SK-N-SH (cell line): ENCODE measurements at regions not wholly inside any gene's neighbourhood (a gene's known extent, or its start where the extent isn't known, plus 50 kb on each side); places are given as distances from the start of the nearest gene placed in this dataset.

Experiments used
- EP300 ChIP-seq, 2 experiments: IDR thresholded peaks; 2 replicates each; pipeline versions ENCODE4 v1.4.0 to v1.6.1; 2012; ENCODE audit warnings: borderline replicate concordance in 1 of 2, low read depth in 1 of 2, low read length in 1 of 2
- FOXJ3 ChIP-seq: sonication (generic); formaldehyde crosslinking; IDR thresholded peaks from 2 replicates; pipeline ENCODE4 v1.5.1; 2020; ENCODE audit warnings: mild to moderate bottlenecking, missing genetic modification reagents
- NRF1 ChIP-seq: IDR thresholded peaks from 2 replicates; pipeline ENCODE4 v1.6.1; 2012; ENCODE audit warnings: low read depth, mild to moderate bottlenecking, low read length
- POLR2AphosphoS5 ChIP-seq: IDR thresholded peaks from 2 replicates; pipeline ENCODE4 v1.6.1; 2012; ENCODE audit warnings: low read depth, low read length
- RCOR1 ChIP-seq: fragments of 150-350 bp; IDR thresholded peaks from 2 replicates; pipeline ENCODE4 v1.6.1; 2017; ENCODE audit warnings: antibody characterized with exemption, low read length
- SMC3 ChIP-seq: IDR thresholded peaks from 2 replicates; pipeline ENCODE4 v1.6.1; 2012; ENCODE audit warnings: low read depth, low read length, improper control_type of control experiment
- TAF1 ChIP-seq: IDR thresholded peaks from 2 replicates; pipeline ENCODE4 v1.6.1; 2012; ENCODE audit warnings: low read depth, mild to moderate bottlenecking, low read length, moderate library complexity, borderline replicate concordance
- TCF12 ChIP-seq: IDR thresholded peaks from 2 replicates; pipeline ENCODE4 v1.4.0; 2012
- TEAD4 ChIP-seq: IDR thresholded peaks from 2 replicates; pipeline ENCODE4 v1.4.0; 2012; ENCODE audit warnings: mild to moderate bottlenecking, borderline replicate concordance; ENCODE audit not compliant: insufficient read depth
- TF ChIP-seq, protein P1 (sequence below): fragments of 200-600 bp; sonication (generic); IDR thresholded peaks from 2 replicates; pipeline ENCODE4 v1.6.1; 2017; ENCODE audit warnings: antibody characterized with exemption, mild to moderate bottlenecking, moderate library complexity
- TF ChIP-seq, protein P2 (sequence below): IDR thresholded peaks from 2 replicates; pipeline ENCODE4 v1.4.0; 2012; ENCODE audit warnings: low read depth
- TF ChIP-seq, protein P3 (sequence below): IDR thresholded peaks from 2 replicates; pipeline ENCODE4 v1.6.1; 2012; ENCODE audit warnings: mild to moderate bottlenecking, low read depth, low read length, moderate library complexity

DNA sequence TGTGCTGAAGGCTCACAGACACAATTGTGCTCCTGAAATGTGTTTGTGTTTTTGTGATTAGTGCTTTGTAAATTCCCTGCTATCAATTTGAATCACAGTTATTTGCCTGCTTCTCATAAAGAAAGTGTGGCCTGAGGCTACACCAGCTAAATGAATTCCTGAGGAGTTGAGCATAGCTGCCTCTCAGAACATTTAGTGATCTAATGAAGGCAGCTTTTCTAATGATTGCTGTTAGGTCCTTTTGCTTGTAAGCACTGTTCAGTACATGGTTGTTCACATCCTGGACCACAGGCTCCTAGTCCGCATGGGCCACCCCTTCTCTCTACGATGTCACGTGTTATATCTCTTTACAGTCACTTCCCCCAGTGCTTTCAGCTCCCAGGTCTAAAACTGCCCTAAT is 238.2 kb downstream of the B3GLCT start:
- TF ChIP-seq, protein P1, sequence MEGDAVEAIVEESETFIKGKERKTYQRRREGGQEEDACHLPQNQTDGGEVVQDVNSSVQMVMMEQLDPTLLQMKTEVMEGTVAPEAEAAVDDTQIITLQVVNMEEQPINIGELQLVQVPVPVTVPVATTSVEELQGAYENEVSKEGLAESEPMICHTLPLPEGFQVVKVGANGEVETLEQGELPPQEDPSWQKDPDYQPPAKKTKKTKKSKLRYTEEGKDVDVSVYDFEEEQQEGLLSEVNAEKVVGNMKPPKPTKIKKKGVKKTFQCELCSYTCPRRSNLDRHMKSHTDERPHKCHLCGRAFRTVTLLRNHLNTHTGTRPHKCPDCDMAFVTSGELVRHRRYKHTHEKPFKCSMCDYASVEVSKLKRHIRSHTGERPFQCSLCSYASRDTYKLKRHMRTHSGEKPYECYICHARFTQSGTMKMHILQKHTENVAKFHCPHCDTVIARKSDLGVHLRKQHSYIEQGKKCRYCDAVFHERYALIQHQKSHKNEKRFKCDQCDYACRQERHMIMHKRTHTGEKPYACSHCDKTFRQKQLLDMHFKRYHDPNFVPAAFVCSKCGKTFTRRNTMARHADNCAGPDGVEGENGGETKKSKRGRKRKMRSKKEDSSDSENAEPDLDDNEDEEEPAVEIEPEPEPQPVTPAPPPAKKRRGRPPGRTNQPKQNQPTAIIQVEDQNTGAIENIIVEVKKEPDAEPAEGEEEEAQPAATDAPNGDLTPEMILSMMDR = no peak
- no peak for TF ChIP-seq TEAD4
- no peak for TF ChIP-seq NRF1
- TF ChIP-seq SMC3 = no peak
- no peak for TF ChIP-seq POLR2AphosphoS5
- no peak; a peak in 1 of 4 replicates for TF ChIP-seq EP300 (IDR thresholded peaks at IDR 0.05; ENCODE audit: borderline replicate concordance in 1 of 2, low read depth in 1 of 2, low read length in 1 of 2)
- TF ChIP-seq TAF1 = no peak
- TF ChIP-seq TCF12 = no peak
- TF ChIP-seq, protein P2, sequence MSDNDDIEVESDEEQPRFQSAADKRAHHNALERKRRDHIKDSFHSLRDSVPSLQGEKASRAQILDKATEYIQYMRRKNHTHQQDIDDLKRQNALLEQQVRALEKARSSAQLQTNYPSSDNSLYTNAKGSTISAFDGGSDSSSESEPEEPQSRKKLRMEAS = no peak
- TF ChIP-seq, protein P3, sequence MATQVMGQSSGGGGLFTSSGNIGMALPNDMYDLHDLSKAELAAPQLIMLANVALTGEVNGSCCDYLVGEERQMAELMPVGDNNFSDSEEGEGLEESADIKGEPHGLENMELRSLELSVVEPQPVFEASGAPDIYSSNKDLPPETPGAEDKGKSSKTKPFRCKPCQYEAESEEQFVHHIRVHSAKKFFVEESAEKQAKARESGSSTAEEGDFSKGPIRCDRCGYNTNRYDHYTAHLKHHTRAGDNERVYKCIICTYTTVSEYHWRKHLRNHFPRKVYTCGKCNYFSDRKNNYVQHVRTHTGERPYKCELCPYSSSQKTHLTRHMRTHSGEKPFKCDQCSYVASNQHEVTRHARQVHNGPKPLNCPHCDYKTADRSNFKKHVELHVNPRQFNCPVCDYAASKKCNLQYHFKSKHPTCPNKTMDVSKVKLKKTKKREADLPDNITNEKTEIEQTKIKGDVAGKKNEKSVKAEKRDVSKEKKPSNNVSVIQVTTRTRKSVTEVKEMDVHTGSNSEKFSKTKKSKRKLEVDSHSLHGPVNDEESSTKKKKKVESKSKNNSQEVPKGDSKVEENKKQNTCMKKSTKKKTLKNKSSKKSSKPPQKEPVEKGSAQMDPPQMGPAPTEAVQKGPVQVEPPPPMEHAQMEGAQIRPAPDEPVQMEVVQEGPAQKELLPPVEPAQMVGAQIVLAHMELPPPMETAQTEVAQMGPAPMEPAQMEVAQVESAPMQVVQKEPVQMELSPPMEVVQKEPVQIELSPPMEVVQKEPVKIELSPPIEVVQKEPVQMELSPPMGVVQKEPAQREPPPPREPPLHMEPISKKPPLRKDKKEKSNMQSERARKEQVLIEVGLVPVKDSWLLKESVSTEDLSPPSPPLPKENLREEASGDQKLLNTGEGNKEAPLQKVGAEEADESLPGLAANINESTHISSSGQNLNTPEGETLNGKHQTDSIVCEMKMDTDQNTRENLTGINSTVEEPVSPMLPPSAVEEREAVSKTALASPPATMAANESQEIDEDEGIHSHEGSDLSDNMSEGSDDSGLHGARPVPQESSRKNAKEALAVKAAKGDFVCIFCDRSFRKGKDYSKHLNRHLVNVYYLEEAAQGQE = no peak
- TF ChIP-seq FOXJ3 (CRISPR knock-in tag) = no peak
- TF ChIP-seq RCOR1 = peak; percentile 42; the same call in 1 of the 2 replicates
